ENCODE measurements at regions not wholly inside any gene's neighbourhood (a gene's known extent, or its start where the extent isn't known, plus 50 kb on each side); places are given as distances from the start of the nearest gene placed in this dataset.

DNA sequence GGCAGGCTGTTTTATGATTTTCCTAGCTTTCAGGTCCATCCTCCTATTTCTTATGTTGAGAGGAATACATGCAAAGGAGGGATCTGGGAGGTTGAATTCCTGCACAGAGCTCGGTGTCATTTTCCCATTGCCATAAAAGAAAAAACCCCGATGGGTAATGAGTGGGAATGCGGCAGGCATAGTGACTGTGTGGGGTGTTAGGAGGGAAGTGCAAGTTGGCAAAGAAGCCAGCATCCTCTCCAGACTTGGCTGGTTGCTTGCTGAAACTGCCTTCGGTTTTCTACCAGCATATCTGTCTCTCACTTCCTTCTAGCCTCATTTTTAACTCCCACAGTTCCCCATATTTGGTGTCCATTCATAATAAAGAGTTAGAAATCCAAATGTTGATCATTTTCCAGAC, 1046.1 kb downstream of the SLC6A15 start:
- H3K36me3 ChIP-seq (ENCODE audit: insufficient read depth, insufficient read length, low read length): no peaks in the 10 kb centered on the region
- no peak overlapping the region for H3K9ac ChIP-seq (ENCODE audit: insufficient read length, low read depth)
- H3K27me3 ChIP-seq (ENCODE audit: insufficient read depth, insufficient read length): no peaks in the 10 kb centered on the region
- no peak overlapping the region for H3K4me3 ChIP-seq (ENCODE audit: insufficient read length, low read depth)
- DNase-seq (ENCODE audit: low read depth, low spot score): no peak
- H3K4me1 ChIP-seq (ENCODE audit: insufficient read depth, insufficient read length): no peaks in the 10 kb centered on the region
- H3K9me3 ChIP-seq (ENCODE audit: insufficient read depth, low read length): no peaks in the 10 kb centered on the region; the same call in 1 of the 2 replicates
- no peak for TF ChIP-seq ZNF274 (IDR thresholded peaks at IDR 0.05; ENCODE audit: low read depth, low read length)
- TF ChIP-seq SUZ12 (IDR thresholded peaks at IDR 0.05; ENCODE audit: extremely low read depth, insufficient read depth, insufficient read length): no peak
- no peak for TF ChIP-seq YY1 (IDR thresholded peaks at IDR 0.05; ENCODE audit: insufficient read depth, insufficient read length)

DNA sequence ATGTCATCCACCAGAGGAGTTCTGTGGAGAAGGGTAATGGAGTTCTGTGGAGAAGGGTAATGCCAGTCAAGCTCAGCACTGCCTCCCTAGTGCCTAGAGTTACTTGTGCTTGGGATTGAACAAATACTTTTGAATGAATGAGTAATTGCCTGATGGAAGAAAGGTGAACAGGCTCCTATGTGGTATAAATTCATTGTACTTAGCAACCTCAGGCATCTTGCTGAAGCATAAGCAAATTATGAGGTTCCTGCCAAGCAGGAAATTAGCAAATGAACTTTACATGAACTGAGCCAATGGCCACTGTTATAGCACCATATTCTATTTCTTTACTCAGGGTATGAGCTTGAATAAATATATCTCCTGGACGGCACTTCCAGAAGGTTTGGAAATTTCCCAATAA, 1047.2 kb downstream of the SLC6A15 start:
- no peaks in the 10 kb centered on the region for H3K27me3 ChIP-seq (ENCODE audit: insufficient read depth, insufficient read length)
- no peak overlapping the region for H3K9ac ChIP-seq (ENCODE audit: insufficient read length, low read depth)
- no peak overlapping the region for H3K4me3 ChIP-seq (ENCODE audit: insufficient read length, low read depth)
- H3K4me1 ChIP-seq (ENCODE audit: insufficient read depth, insufficient read length): no peaks in the 10 kb centered on the region
- TF ChIP-seq YY1 (IDR thresholded peaks at IDR 0.05; ENCODE audit: insufficient read depth, insufficient read length): no peak
- no peak for TF ChIP-seq SUZ12 (IDR thresholded peaks at IDR 0.05; ENCODE audit: extremely low read depth, insufficient read depth, insufficient read length)
- TF ChIP-seq ZNF274 (IDR thresholded peaks at IDR 0.05; ENCODE audit: low read depth, low read length): no peak
- DNase-seq (ENCODE audit: low read depth, low spot score): no peak
- H3K9me3 ChIP-seq (ENCODE audit: insufficient read depth, low read length): no peaks in the 10 kb centered on the region
- no peaks in the 10 kb centered on the region for H3K36me3 ChIP-seq (ENCODE audit: insufficient read depth, insufficient read length, low read length)

DNA sequence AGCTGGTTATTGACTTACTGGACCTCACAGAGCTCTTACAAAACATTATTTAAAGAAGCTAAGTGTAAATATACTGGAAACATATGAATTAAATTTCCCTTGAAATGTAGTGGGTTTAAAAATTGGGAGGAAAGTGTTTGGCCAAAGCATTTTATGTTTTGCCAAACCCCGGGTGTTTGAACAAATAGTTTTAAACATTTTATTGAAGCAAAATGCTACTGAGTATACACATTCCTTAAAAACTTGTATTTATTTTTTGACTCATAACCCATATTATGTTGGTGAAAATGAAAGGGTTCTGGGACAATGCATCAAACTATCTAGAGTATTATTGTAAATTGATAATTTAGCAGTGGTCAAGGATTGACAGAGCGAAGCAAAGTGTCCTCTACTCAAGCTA, 1048.5 kb downstream of the SLC6A15 start:
- Histone ChIP-seq H3K9ac (ENCODE audit: insufficient read length, low read depth) (no peak overlapping the region), H3K9me3 (ENCODE audit: insufficient read depth, low read length) (no peaks in the 10 kb centered on the region), H3K4me1 (ENCODE audit: insufficient read depth, insufficient read length) (no peaks in the 10 kb centered on the region), H3K4me3 (ENCODE audit: insufficient read length, low read depth) (no peak overlapping the region), H3K36me3 (ENCODE audit: insufficient read depth, insufficient read length, low read length) (no peaks in the 10 kb centered on the region), H3K27me3 (ENCODE audit: insufficient read depth, insufficient read length) (no peaks in the 10 kb centered on the region)
- TF ChIP-seq YY1 (IDR thresholded peaks at IDR 0.05; ENCODE audit: insufficient read depth, insufficient read length) (no peak), SUZ12 (IDR thresholded peaks at IDR 0.05; ENCODE audit: extremely low read depth, insufficient read depth, insufficient read length) (no peak), ZNF274 (IDR thresholded peaks at IDR 0.05; ENCODE audit: low read depth, low read length) (no peak)
- no peak for DNase-seq (ENCODE audit: low read depth, low spot score)

DNA sequence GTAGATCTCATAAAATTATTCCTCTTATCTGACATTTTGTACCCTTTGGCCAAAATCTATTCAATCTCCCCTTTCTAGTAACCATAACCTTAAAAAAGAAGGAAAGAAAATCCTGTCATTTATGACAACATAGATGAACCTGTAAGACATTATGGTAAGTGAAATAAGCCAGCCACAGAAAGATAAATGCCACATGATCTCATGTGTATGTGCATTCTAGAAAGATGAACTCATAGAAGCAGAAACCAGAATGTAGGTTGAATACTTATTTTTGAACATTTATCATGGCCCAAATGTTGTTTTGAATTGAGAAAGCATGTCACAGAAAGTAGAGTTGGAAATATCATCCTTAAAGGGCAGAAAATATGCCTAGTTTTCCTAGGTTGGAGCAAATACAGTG, 1053.6 kb downstream of the SLC6A15 start:
- H3K27me3 ChIP-seq (ENCODE audit: insufficient read depth, insufficient read length): no peaks in the 10 kb centered on the region

DNA sequence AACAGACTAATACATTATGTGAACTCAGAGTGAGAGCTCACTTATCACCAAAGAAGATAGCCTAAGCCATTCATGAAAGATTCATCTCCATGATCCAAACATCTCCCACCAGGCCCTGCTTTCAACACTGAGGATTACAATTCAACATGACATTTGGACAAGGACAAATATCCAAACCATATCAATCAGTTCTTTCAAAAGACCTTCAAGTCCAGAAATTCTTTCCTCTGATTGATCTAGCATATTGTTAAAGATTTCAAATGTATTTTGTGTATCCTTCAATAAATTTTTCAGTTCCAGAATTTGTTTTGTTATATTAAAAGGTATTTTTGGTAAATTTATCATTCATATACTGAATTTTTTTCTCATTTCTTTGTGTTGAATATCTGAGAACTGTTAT, 1055.8 kb downstream of the SLC6A15 start:
- Histone ChIP-seq H3K9ac (ENCODE audit: insufficient read length, low read depth) (no peak overlapping the region), H3K4me3 (ENCODE audit: insufficient read length, low read depth) (no peak overlapping the region), H3K9me3 (ENCODE audit: insufficient read depth, low read length) (peaks cover 28% of the 10 kb centered on the region; the same call in 1 of the 2 replicates), H3K36me3 (ENCODE audit: insufficient read depth, insufficient read length, low read length) (no peaks in the 10 kb centered on the region), H3K4me1 (ENCODE audit: insufficient read depth, insufficient read length) (no peaks in the 10 kb centered on the region), H3K27me3 (ENCODE audit: insufficient read depth, insufficient read length) (no peaks in the 10 kb centered on the region)
- DNase-seq (ENCODE audit: low read depth, low spot score): no peak
- no peak for TF ChIP-seq YY1 (IDR thresholded peaks at IDR 0.05; ENCODE audit: insufficient read depth, insufficient read length)
- no peak for TF ChIP-seq ZNF274 (IDR thresholded peaks at IDR 0.05; ENCODE audit: low read depth, low read length)
- no peak for TF ChIP-seq SUZ12 (IDR thresholded peaks at IDR 0.05; ENCODE audit: extremely low read depth, insufficient read depth, insufficient read length)

More for the DNA sequence above, 1053.6 kb downstream of the SLC6A15 start:
- TF ChIP-seq YY1 (IDR thresholded peaks at IDR 0.05; ENCODE audit: insufficient read depth, insufficient read length): no peak
- no peak for TF ChIP-seq SUZ12 (IDR thresholded peaks at IDR 0.05; ENCODE audit: extremely low read depth, insufficient read depth, insufficient read length)
- TF ChIP-seq ZNF274 (IDR thresholded peaks at IDR 0.05; ENCODE audit: low read depth, low read length): no peak
- peaks cover 28% of the 10 kb centered on the region; the same call in 1 of the 2 replicates for H3K9me3 ChIP-seq (ENCODE audit: insufficient read depth, low read length)
- no peaks in the 10 kb centered on the region for H3K4me1 ChIP-seq (ENCODE audit: insufficient read depth, insufficient read length)
- no peaks in the 10 kb centered on the region for H3K36me3 ChIP-seq (ENCODE audit: insufficient read depth, insufficient read length, low read length)
- no peak overlapping the region for H3K4me3 ChIP-seq (ENCODE audit: insufficient read length, low read depth)
- H3K9ac ChIP-seq (ENCODE audit: insufficient read length, low read depth): no peak overlapping the region
- no peak for DNase-seq (ENCODE audit: low read depth, low spot score)

DNA sequence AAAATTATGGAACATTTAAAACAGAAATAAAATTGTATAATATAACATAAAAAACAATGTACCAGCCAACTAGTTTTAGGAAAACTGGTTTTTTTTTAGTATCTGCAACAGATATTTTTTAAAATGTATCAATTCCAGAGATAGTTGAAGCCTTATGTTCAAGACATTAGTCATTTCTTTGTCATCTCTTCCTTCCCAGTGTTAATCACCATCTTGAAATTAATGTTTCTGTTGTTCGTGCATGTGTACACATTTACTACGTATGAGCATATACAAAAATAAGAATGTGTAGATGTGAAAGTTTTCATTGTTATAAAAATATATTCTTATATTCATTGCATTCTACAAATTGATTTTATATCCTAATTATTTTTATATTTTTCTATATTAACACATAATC, 1062.1 kb downstream of the SLC6A15 start:
- H3K4me3 ChIP-seq (ENCODE audit: insufficient read length, low read depth): no peak overlapping the region
- H3K4me1 ChIP-seq (ENCODE audit: insufficient read depth, insufficient read length): no peaks in the 10 kb centered on the region

DNA sequence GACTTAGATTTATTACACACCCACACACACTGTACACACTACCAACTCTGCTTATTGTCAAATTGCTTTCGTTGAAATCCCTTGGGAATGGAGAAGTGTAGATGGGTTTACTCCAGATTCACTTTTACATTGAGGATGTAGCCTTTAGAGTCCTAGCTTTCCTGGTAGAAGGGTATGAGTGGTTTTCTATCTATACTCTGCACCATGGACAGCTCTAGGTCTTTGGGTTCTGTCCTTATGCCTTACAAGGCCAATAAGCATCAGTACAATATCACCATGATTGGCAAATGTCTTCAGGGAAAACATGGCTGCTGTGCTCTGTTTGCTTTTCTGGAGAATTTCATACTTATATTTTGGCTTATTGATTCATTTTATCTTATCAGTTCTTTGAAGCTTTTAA, 1063.9 kb downstream of the SLC6A15 start:
- Histone ChIP-seq H3K27me3 (ENCODE audit: insufficient read depth, insufficient read length) (no peaks in the 10 kb centered on the region), H3K4me3 (ENCODE audit: insufficient read length, low read depth) (no peak overlapping the region), H3K36me3 (ENCODE audit: insufficient read depth, insufficient read length, low read length) (no peaks in the 10 kb centered on the region), H3K4me1 (ENCODE audit: insufficient read depth, insufficient read length) (no peaks in the 10 kb centered on the region), H3K9ac (ENCODE audit: insufficient read length, low read depth) (no peak overlapping the region), H3K9me3 (ENCODE audit: insufficient read depth, low read length) (no peaks in the 10 kb centered on the region)
- TF ChIP-seq YY1 (IDR thresholded peaks at IDR 0.05; ENCODE audit: insufficient read depth, insufficient read length): no peak
- no peak for TF ChIP-seq ZNF274 (IDR thresholded peaks at IDR 0.05; ENCODE audit: low read depth, low read length)
- no peak for TF ChIP-seq SUZ12 (IDR thresholded peaks at IDR 0.05; ENCODE audit: extremely low read depth, insufficient read depth, insufficient read length)
- no peak for DNase-seq (ENCODE audit: low read depth, low spot score)

More for the DNA sequence above, 1062.1 kb downstream of the SLC6A15 start:
- no peaks in the 10 kb centered on the region for H3K36me3 ChIP-seq (ENCODE audit: insufficient read depth, insufficient read length, low read length)
- DNase-seq (ENCODE audit: low read depth, low spot score): no peak
- H3K27me3 ChIP-seq (ENCODE audit: insufficient read depth, insufficient read length): no peaks in the 10 kb centered on the region
- H3K9ac ChIP-seq (ENCODE audit: insufficient read length, low read depth): no peak overlapping the region
- TF ChIP-seq ZNF274 (IDR thresholded peaks at IDR 0.05; ENCODE audit: low read depth, low read length) (no peak), SUZ12 (IDR thresholded peaks at IDR 0.05; ENCODE audit: extremely low read depth, insufficient read depth, insufficient read length) (no peak), YY1 (IDR thresholded peaks at IDR 0.05; ENCODE audit: insufficient read depth, insufficient read length) (no peak)
- peaks cover 3% of the 10 kb centered on the region; the same call in 1 of the 2 replicates for H3K9me3 ChIP-seq (ENCODE audit: insufficient read depth, low read length)
